ENCODE measurements at regions not wholly inside any gene's neighbourhood (a gene's known extent, or its start where the extent isn't known, plus 50 kb on each side); places are given as distances from the start of the nearest gene placed in this dataset.
"Not testable (repeated sequence)": the region's sequence is repeated elsewhere in the genome, so short reads cannot be mapped to it uniquely, and the experiment has no call there.

- Histone ChIP-seq H3K9me3 (ENCODE audit: insufficient read depth, low read length) (no peaks in the 10 kb centered on the region), H3K4me1 (ENCODE audit: low read length) (peaks cover 14% of the 10 kb centered on the region), H3K36me3 (replicated peaks; ENCODE audit: low read depth, low read length) (no peaks in the 10 kb centered on the region), H3K79me2 (ENCODE audit: low read length) (no peaks in the 10 kb centered on the region), H3K27ac (ENCODE audit: low read length) (no peak overlapping the region), H4K20me1 (ENCODE audit: insufficient read depth, low read length) (no peaks in the 10 kb centered on the region), H3K4me2 (ENCODE audit: low read length) (0 out of 2 replicates have a peak overlapping the region, but pooled peaks have one; percentile 18), H3K9ac (ENCODE audit: low read length) (no peak overlapping the region), H3K27me3 (ENCODE audit: low read depth, low read length) (no peaks in the 10 kb centered on the region), H3K4me3 (ENCODE audit: low read length) (no peak overlapping the region), H2AFZ (ENCODE audit: low read depth, low read length) (no peak overlapping the region)
- no peak for TF ChIP-seq CTCF (IDR thresholded peaks at IDR 0.05; ENCODE audit: low read depth, low read length)
- TF ChIP-seq EZH2phosphoT487 (IDR thresholded peaks at IDR 0.05; ENCODE audit: low read depth): no peak
These were observed 75.1 kb upstream of the SLC38A4 start for GRCh38 chr12:46900734-46901463.

- H3K4me3 ChIP-seq (ENCODE audit: low read length): no peak overlapping the region
- no peak overlapping the region for H3K27ac ChIP-seq (ENCODE audit: low read length)
- no peaks in the 10 kb centered on the region for H4K20me1 ChIP-seq (ENCODE audit: insufficient read depth, low read length)
- H3K79me2 ChIP-seq (ENCODE audit: low read length): no peaks in the 10 kb centered on the region
- TF ChIP-seq CTCF (IDR thresholded peaks at IDR 0.05; ENCODE audit: low read depth, low read length): no peak
- TF ChIP-seq EZH2phosphoT487 (IDR thresholded peaks at IDR 0.05; ENCODE audit: low read depth): no peak
- H3K4me1 ChIP-seq (ENCODE audit: low read length): peaks cover 14% of the 10 kb centered on the region
- H3K4me2 ChIP-seq (ENCODE audit: low read length): no peak overlapping the region
- no peaks in the 10 kb centered on the region for H3K36me3 ChIP-seq (replicated peaks; ENCODE audit: low read depth, low read length)
- H3K9me3 ChIP-seq (ENCODE audit: insufficient read depth, low read length): no peaks in the 10 kb centered on the region
- H3K9ac ChIP-seq (ENCODE audit: low read length): no peak overlapping the region
- no peak overlapping the region for H2AFZ ChIP-seq (ENCODE audit: low read depth, low read length)
- no peaks in the 10 kb centered on the region for H3K27me3 ChIP-seq (ENCODE audit: low read depth, low read length)
These were observed 75.8 kb upstream of the SLC38A4 start for GRCh38 chr12:46901464-46902205.

DNA sequence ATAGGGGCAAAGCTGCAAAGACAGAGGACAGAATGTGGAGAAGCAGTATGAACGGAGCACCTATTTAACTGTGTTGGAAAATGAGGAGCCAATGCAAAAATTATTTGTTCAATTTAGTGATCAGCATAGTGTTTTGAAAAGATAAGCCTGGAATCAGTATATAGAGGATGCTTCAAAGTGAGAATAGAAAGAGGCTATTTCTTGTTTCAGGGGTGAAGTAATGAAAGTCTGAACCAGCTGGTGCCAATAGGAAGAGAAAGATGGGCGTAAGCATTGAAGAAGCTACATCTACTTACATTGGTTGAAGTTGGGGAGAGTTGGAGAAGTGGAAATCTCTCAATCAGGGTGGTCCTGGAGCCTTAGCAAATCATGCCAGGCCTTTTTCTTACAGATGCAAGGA is 77.3 kb upstream of the SLC38A4 start:
- no peak overlapping the region for H3K4me3 ChIP-seq (ENCODE audit: low read length)
- H3K27me3 ChIP-seq (ENCODE audit: low read depth, low read length): no peaks in the 10 kb centered on the region
- no peak overlapping the region for H3K4me2 ChIP-seq (ENCODE audit: low read length)
- H3K27ac ChIP-seq (ENCODE audit: low read length): no peak overlapping the region
- TF ChIP-seq EZH2phosphoT487 (IDR thresholded peaks at IDR 0.05; ENCODE audit: low read depth) (no peak), CTCF (IDR thresholded peaks at IDR 0.05; ENCODE audit: low read depth, low read length) (no peak)
- H3K36me3 ChIP-seq (replicated peaks; ENCODE audit: low read depth, low read length): no peaks in the 10 kb centered on the region
- no peak overlapping the region for H2AFZ ChIP-seq (ENCODE audit: low read depth, low read length)
- H3K4me1 ChIP-seq (ENCODE audit: low read length): peaks cover 14% of the 10 kb centered on the region
- H3K79me2 ChIP-seq (ENCODE audit: low read length): no peaks in the 10 kb centered on the region
- H3K9me3 ChIP-seq (ENCODE audit: insufficient read depth, low read length): no peaks in the 10 kb centered on the region
- no peak overlapping the region for H3K9ac ChIP-seq (ENCODE audit: low read length)
- H4K20me1 ChIP-seq (ENCODE audit: insufficient read depth, low read length): no peaks in the 10 kb centered on the region

GRCh38 chr12:46904406-46905238 is 78.8 kb upstream of the SLC38A4 start:
- Histone ChIP-seq H3K79me2 (ENCODE audit: low read length) (no peaks in the 10 kb centered on the region), H3K27me3 (ENCODE audit: low read depth, low read length) (no peaks in the 10 kb centered on the region), H3K4me3 (ENCODE audit: low read length) (no peak overlapping the region), H3K36me3 (replicated peaks; ENCODE audit: low read depth, low read length) (no peaks in the 10 kb centered on the region), H2AFZ (ENCODE audit: low read depth, low read length) (no peak overlapping the region), H3K27ac (ENCODE audit: low read length) (no peak overlapping the region), H3K4me1 (ENCODE audit: low read length) (peaks cover 14% of the 10 kb centered on the region), H3K9me3 (ENCODE audit: insufficient read depth, low read length) (no peaks in the 10 kb centered on the region), H3K4me2 (ENCODE audit: low read length) (no peak overlapping the region), H4K20me1 (ENCODE audit: insufficient read depth, low read length) (no peaks in the 10 kb centered on the region), H3K9ac (ENCODE audit: low read length) (no peak overlapping the region)
- TF ChIP-seq EZH2phosphoT487 (IDR thresholded peaks at IDR 0.05; ENCODE audit: low read depth): no peak
- no peak for TF ChIP-seq CTCF (IDR thresholded peaks at IDR 0.05; ENCODE audit: low read depth, low read length)

- H3K27me3 ChIP-seq (ENCODE audit: low read depth, low read length); H3K9ac ChIP-seq (ENCODE audit: low read length); H2AFZ ChIP-seq (ENCODE audit: low read depth, low read length); H3K4me3 ChIP-seq (ENCODE audit: low read length); H3K36me3 ChIP-seq (replicated peaks; ENCODE audit: low read depth, low read length); H3K4me2 ChIP-seq (ENCODE audit: low read length); H3K27ac ChIP-seq (ENCODE audit: low read length); H4K20me1 ChIP-seq (ENCODE audit: insufficient read depth, low read length); H3K79me2 ChIP-seq (ENCODE audit: low read length); H3K9me3 ChIP-seq (ENCODE audit: insufficient read depth, low read length): not testable (repeated sequence)
- peaks cover 14% of the 10 kb centered on the region for H3K4me1 ChIP-seq (ENCODE audit: low read length)
These were observed 79.4 kb upstream of the SLC38A4 start for GRCh38 chr12:46905239-46905627.
